Endodermal cell (in vitro differentiated cells): ENCODE measurements at regions not wholly inside any gene's neighbourhood (a gene's known extent, or its start where the extent isn't known, plus 50 kb on each side); places are given as distances from the start of the nearest gene placed in this dataset.
A peak's percentile ranks its signal among the peaks of the same experiment; 100 is the strongest.

Experiments
- DNase-seq: peaks from one replicate; pipeline ENCODE4 v3.0.0-alpha.2; 2017
- H3K27ac ChIP-seq: 2 replicates; pipeline ENCODE4 v1.5.1; 2013; ENCODE audit warnings: mild to moderate bottlenecking, low read depth, low read length, moderate library complexity
- H3K27me3 ChIP-seq: 2 replicates; pipeline ENCODE4 v1.6.1; 2013; ENCODE audit warnings: mild to moderate bottlenecking, low read length, moderate library complexity; ENCODE audit not compliant: insufficient read depth, control insufficient read depth, poor library complexity, severe bottlenecking
- H3K36me3 ChIP-seq: 2 replicates; pipeline ENCODE4 v1.7.0; 2013; ENCODE audit warnings: mild to moderate bottlenecking, low read length, moderate library complexity; ENCODE audit not compliant: control insufficient read depth, insufficient read depth
- H3K4me1 ChIP-seq: one replicate; pipeline ENCODE4 v1.7.0; 2013; ENCODE audit warnings: low read length; ENCODE audit not compliant: control insufficient read depth, insufficient read depth
- H3K4me3 ChIP-seq: 2 replicates; pipeline ENCODE4 v1.5.1; 2013; ENCODE audit warnings: mild to moderate bottlenecking, low read length, moderate library complexity
- H3K9ac ChIP-seq: 2 replicates; pipeline ENCODE4 v1.6.1; 2013; ENCODE audit warnings: mild to moderate bottlenecking, low read length, moderate library complexity; ENCODE audit not compliant: poor library complexity, severe bottlenecking; ENCODE audit errors: extremely low read depth
- H3K9me3 ChIP-seq: 2 replicates; pipeline ENCODE4 v1.6.1; 2013; ENCODE audit warnings: mild to moderate bottlenecking, low read length, moderate library complexity; ENCODE audit not compliant: control insufficient read depth
- H3K27ac Mint-ChIP-seq: 2 replicates; pipeline ENCODE4 v1.8.0; 2020; ENCODE audit warnings: mixed read lengths
- H3K27me3 Mint-ChIP-seq: 2 replicates; pipeline ENCODE4 v1.8.0; 2021; ENCODE audit warnings: mild to moderate bottlenecking, mixed read lengths; ENCODE audit not compliant: insufficient read depth
- H3K36me3 Mint-ChIP-seq: 2 replicates; pipeline ENCODE4 v1.8.0; 2020; ENCODE audit warnings: low read depth, mixed read lengths
- H3K4me1 Mint-ChIP-seq: 2 replicates; pipeline ENCODE4 v1.8.0; 2020; ENCODE audit warnings: mixed read lengths
- H3K4me3 Mint-ChIP-seq: 2 replicates; pipeline ENCODE4 v1.8.0; 2020; ENCODE audit warnings: mild to moderate bottlenecking, moderate library complexity, mixed read lengths
- H3K9me3 Mint-ChIP-seq: 2 replicates; pipeline ENCODE4 v1.8.0; 2020; ENCODE audit warnings: mild to moderate bottlenecking, mixed read lengths
- CTCF ChIP-seq: fragments of 200-600 bp; sonication (generic); conservative IDR thresholded peaks from 2 replicates; pipeline ENCODE4 v1.5.0; 2021; ENCODE audit warnings: antibody characterized with exemption, mild to moderate bottlenecking
- WGBS, 2 experiments: methylation state at CpG; one replicate each; pipeline versions ENCODE4 v1.1.5 to v1.1.7; 2013; ENCODE audit warnings: missing lambda C conversion rate in 2 of 2, mixed read lengths in 1 of 2; ENCODE audit not compliant: insufficient coverage in 1 of 2, insufficient read length in 1 of 2; 5-methylcytosine and 5-hydroxymethylcytosine counted together

GRCh38 chr15:36426691-36427090, 152.7 kb upstream of the CDIN1 start:
- H3K27ac ChIP-seq: no peak overlapping the region

GRCh38 chr15:36428102-36428845, 151.2 kb upstream of the CDIN1 start:
- peaks cover 1% of the 10 kb centered on the region for H3K4me1 Mint-ChIP-seq
- WGBS, 2 experiments: 53 to 84% methylated on average over 4 of the region's 4 CpGs

More at GRCh38 chr15:36426691-36427090, 152.7 kb upstream of the CDIN1 start:
- Mint-ChIP-seq H3K36me3 (no peaks in the 10 kb centered on the region), H3K4me1 (peaks cover 1% of the 10 kb centered on the region), H3K27me3 (no peaks in the 10 kb centered on the region), H3K4me3 (no peak overlapping the region), H3K9me3 (peaks cover 3% of the 10 kb centered on the region), H3K27ac (no peak overlapping the region)
- Histone ChIP-seq H3K4me1 (no peaks in the 10 kb centered on the region), H3K9ac (no peak overlapping the region), H3K9me3 (no peaks in the 10 kb centered on the region), H3K4me3 (no peak overlapping the region), H3K36me3 (no peaks in the 10 kb centered on the region), H3K27me3 (no peaks in the 10 kb centered on the region)
- TF ChIP-seq CTCF: no peak
- no peak for DNase-seq
- 97 to 99% methylated on average over 3 to 4 of the region's 4 CpGs for WGBS, 2 experiments

GRCh38 chr15:36429707-36430106, 149.7 kb upstream of the CDIN1 start:
- Mint-ChIP-seq H3K4me3 (no peak overlapping the region), H3K4me1 (peaks cover 1% of the 10 kb centered on the region), H3K27me3 (no peaks in the 10 kb centered on the region), H3K27ac (no peak overlapping the region), H3K9me3 (no peaks in the 10 kb centered on the region), H3K36me3 (no peaks in the 10 kb centered on the region)
- 87% methylated on average over 2 of the region's 2 CpGs; no CpG with 5 or more reads in 1 of the 2 experiments for WGBS, 2 experiments
- Histone ChIP-seq H3K27me3 (no peaks in the 10 kb centered on the region), H3K27ac (no peak overlapping the region), H3K4me3 (no peak overlapping the region), H3K36me3 (no peaks in the 10 kb centered on the region), H3K4me1 (no peaks in the 10 kb centered on the region), H3K9ac (no peak overlapping the region), H3K9me3 (no peaks in the 10 kb centered on the region)
- TF ChIP-seq CTCF: no peak
- DNase-seq: no peak

More at GRCh38 chr15:36428102-36428845, 151.2 kb upstream of the CDIN1 start:
- H3K9ac ChIP-seq: no peak overlapping the region
- no peaks in the 10 kb centered on the region for H3K9me3 Mint-ChIP-seq
- no peaks in the 10 kb centered on the region for H3K36me3 Mint-ChIP-seq
- DNase-seq: peak; percentile 46
- no peak overlapping the region for H3K27ac ChIP-seq
- H3K27me3 Mint-ChIP-seq: no peaks in the 10 kb centered on the region
- H3K27ac Mint-ChIP-seq: no peak overlapping the region
- no peaks in the 10 kb centered on the region for H3K4me1 ChIP-seq
- no peak overlapping the region for H3K4me3 ChIP-seq
- no peaks in the 10 kb centered on the region for H3K9me3 ChIP-seq
- TF ChIP-seq CTCF: no peak
- H3K27me3 ChIP-seq: no peaks in the 10 kb centered on the region
- no peaks in the 10 kb centered on the region for H3K36me3 ChIP-seq
- no peak overlapping the region for H3K4me3 Mint-ChIP-seq
